ENCODE measurements at regions not wholly inside any gene's neighbourhood (a gene's known extent, or its start where the extent isn't known, plus 50 kb on each side); places are given as distances from the start of the nearest gene placed in this dataset.

DNA sequence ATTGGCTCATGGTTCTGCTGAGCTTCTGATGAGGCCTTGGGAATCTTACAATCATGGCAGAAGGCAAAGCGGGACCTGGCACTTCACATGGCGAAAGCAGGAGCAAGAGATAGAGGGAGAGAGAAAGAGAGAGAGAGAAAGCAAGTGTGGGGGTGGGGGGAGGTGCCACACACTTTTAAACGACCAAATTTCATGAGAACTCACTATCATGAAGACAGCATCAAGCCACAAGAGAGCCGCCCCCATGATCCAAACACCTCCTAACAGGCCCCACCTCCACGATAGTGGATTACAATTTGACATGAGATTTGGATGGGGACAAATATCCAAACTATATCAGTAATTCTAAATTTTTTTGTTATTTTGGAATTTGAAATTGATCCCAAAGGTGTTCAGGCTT, 553.9 kb downstream of the PRR16 start:
- CTCF ChIA-PET = no interaction called here
- no peaks in the 10 kb centered on the region for H3K27me3 ChIP-seq (ENCODE audit: control insufficient read depth, insufficient read depth, low read length)
- H3K36me3 ChIP-seq (ENCODE audit: control insufficient read depth, insufficient read depth, low read length) = no peaks in the 10 kb centered on the region
- TF ChIP-seq, protein P1, sequence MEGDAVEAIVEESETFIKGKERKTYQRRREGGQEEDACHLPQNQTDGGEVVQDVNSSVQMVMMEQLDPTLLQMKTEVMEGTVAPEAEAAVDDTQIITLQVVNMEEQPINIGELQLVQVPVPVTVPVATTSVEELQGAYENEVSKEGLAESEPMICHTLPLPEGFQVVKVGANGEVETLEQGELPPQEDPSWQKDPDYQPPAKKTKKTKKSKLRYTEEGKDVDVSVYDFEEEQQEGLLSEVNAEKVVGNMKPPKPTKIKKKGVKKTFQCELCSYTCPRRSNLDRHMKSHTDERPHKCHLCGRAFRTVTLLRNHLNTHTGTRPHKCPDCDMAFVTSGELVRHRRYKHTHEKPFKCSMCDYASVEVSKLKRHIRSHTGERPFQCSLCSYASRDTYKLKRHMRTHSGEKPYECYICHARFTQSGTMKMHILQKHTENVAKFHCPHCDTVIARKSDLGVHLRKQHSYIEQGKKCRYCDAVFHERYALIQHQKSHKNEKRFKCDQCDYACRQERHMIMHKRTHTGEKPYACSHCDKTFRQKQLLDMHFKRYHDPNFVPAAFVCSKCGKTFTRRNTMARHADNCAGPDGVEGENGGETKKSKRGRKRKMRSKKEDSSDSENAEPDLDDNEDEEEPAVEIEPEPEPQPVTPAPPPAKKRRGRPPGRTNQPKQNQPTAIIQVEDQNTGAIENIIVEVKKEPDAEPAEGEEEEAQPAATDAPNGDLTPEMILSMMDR (IDR thresholded peaks at IDR 0.05; ENCODE audit: insufficient read depth, low read depth, low read length) = no peak
- POLR2A ChIA-PET = no interaction called here
- H3K4me3 ChIP-seq (ENCODE audit: low read depth, low read length) = no peak overlapping the region
- no peak for DNase-seq (ENCODE audit: low read depth)

DNA sequence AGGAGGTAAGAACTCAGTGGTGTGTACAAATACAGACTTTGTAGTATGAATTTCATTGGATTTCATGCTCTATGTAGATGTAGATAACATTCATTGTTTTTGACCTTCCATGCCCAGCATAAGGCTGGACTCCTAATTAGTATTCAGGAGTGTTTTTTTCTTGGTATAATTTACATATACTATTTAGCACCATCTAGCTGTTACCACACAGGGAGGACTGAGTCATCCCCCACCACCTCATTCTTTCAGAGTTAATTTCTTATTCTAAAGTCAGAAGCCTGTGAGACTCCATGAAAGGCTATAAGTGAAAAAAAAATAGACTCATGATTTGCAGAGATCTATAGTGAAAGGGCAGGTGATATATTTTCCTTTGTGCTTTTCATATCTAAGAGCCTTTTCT, 555.0 kb downstream of the PRR16 start:
- ChIA-PET POLR2A (no interaction called here), CTCF (no interaction called here)
- TF ChIP-seq, protein P1 (IDR thresholded peaks at IDR 0.05; ENCODE audit: insufficient read depth, low read depth, low read length) = no peak
- H3K36me3 ChIP-seq (ENCODE audit: control insufficient read depth, insufficient read depth, low read length) = no peaks in the 10 kb centered on the region
- DNase-seq (ENCODE audit: low read depth) = no peak
- no peaks in the 10 kb centered on the region for H3K27me3 ChIP-seq (ENCODE audit: control insufficient read depth, insufficient read depth, low read length)
- no peak overlapping the region for H3K4me3 ChIP-seq (ENCODE audit: low read depth, low read length)

DNA sequence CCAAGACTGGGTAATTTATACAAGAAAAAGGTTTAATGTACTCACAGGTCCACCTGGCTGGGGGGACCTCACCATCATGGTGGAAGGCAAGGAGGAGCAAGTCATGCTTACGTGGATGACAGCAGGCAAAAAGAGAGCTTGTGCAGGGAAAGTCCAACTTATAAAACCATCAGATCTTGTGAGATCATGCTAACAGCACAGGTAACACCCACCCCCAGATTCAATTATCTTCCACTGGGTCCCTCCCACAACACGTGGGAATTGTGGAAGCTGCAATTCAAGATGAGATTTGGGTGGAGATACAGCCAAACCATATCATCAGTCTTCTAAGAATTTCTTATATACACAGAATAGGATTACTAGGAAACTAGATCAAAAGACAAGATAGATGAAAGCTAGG, 555.6 kb downstream of the PRR16 start:
- TF ChIP-seq, protein P1 (IDR thresholded peaks at IDR 0.05; ENCODE audit: insufficient read depth, low read depth, low read length) = no peak
- CTCF ChIA-PET = no interaction called here
- no peak for DNase-seq (ENCODE audit: low read depth)
- POLR2A ChIA-PET = no interaction called here
- H3K4me3 ChIP-seq (ENCODE audit: low read depth, low read length) = no peak overlapping the region
- H3K27me3 ChIP-seq (ENCODE audit: control insufficient read depth, insufficient read depth, low read length) = no peaks in the 10 kb centered on the region
- no peaks in the 10 kb centered on the region for H3K36me3 ChIP-seq (ENCODE audit: control insufficient read depth, insufficient read depth, low read length)

DNA sequence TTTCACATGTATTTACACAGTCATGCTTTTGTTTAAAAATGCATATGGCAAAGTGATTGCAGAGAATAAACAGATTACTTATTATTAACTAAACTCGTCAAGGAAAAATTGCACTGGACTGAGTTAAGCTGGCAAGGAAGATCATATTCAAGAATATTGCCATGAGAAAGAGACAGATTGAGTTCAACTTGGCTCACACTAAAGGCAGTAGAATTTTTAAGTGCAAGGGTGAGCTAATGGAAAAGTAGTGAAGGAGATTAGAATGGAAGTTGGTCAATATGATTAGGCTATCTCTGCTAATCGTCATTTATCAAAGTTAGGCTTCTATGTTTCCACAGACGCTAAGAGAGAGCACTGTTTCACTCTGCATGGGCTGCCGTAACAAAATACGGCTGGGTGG, 557.6 kb downstream of the PRR16 start:
- CTCF ChIA-PET = no interaction called here
- no peak for DNase-seq (ENCODE audit: low read depth)

DNA sequence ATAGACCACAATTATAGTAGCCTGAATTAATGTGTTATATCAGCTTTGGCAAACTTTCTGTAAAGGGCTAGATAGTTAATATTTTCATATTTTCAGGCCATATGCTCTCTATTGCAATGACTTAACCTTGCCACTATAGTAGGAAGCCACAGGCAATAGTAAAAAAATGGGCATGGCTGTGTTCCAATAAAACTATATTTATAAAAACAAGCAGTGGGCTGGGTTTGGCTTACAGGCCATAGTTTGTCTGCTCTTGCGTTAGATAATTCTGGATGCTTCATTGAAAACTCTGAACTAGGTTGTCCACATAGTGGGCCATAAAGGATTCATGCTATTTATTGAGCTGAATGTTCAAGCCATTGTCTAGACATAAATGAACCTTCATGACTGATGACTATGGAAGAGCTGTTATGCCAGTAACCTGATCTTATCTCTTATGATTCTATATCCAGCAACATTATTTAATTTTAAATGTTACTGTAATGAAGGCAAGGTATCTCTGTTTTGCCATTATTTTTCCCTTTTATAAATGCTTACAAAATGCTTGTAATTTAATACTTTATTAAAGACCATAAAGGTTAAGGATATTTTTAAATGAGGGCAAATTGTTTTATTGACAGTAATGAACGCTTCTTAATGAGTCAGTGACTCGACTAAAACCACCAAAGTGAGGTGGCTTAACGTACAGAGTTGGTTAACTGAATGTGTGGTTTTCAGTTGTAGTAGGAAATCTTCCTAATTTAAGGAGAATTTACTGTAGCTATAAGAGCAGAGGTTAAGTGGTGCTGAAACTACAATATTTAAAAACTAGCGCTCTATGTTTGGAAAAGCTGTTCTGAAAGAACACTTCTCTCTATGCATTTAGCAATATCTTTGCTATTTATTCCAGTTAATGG, 560.6 kb downstream of the PRR16 start:
- ChIA-PET CTCF (no interaction called here), POLR2A (no interaction called here)
- DNase-seq (ENCODE audit: low read depth) = no peak
- TF ChIP-seq, protein P1 (IDR thresholded peaks at IDR 0.05; ENCODE audit: insufficient read depth, low read depth, low read length) = no peak
- Histone ChIP-seq H3K36me3 (ENCODE audit: control insufficient read depth, insufficient read depth, low read length) (no peaks in the 10 kb centered on the region), H3K27me3 (ENCODE audit: control insufficient read depth, insufficient read depth, low read length) (no peaks in the 10 kb centered on the region), H3K4me3 (ENCODE audit: low read depth, low read length) (no peak overlapping the region)

More for the DNA sequence above, 557.6 kb downstream of the PRR16 start:
- TF ChIP-seq, protein P1 (IDR thresholded peaks at IDR 0.05; ENCODE audit: insufficient read depth, low read depth, low read length) = no peak
- Histone ChIP-seq H3K36me3 (ENCODE audit: control insufficient read depth, insufficient read depth, low read length) (no peaks in the 10 kb centered on the region), H3K27me3 (ENCODE audit: control insufficient read depth, insufficient read depth, low read length) (no peaks in the 10 kb centered on the region), H3K4me3 (ENCODE audit: low read depth, low read length) (no peak overlapping the region)
- POLR2A ChIA-PET = no interaction called here
